ENCODE measurements at regions not wholly inside any gene's neighbourhood (a gene's known extent, or its start where the extent isn't known, plus 50 kb on each side); places are given as distances from the start of the nearest gene placed in this dataset.

GRCh38 chr7:79681454-79681853, 228.0 kb upstream of the MAGI2 start:
- Histone ChIP-seq H3K36me3 (ENCODE audit: control insufficient read depth in 2 of 3, insufficient read depth in 3 of 3, low read length in 3 of 3) (no peaks in the 10 kb centered on the region), H3K9me3 (ENCODE audit: control insufficient read depth in 2 of 3, insufficient read depth in 1 of 3, low read length in 3 of 3) (no peaks in the 10 kb centered on the region), H3K9ac (ENCODE audit: low read length in 3 of 3) (no peak overlapping the region), H3K4me1 (ENCODE audit: control insufficient read depth in 2 of 3, insufficient read depth in 2 of 3, low read depth in 1 of 3, low read length in 3 of 3) (no peaks in the 10 kb centered on the region), H3K27me3 (ENCODE audit: control insufficient read depth, insufficient read depth, low read length) (no peaks in the 10 kb centered on the region), H3K27ac (ENCODE audit: low read depth in 2 of 2, low read length in 2 of 2) (no peak overlapping the region), H3K4me3 (ENCODE audit: low read length in 3 of 3) (no peak overlapping the region)
- DNase-seq: no peak
- TF ChIP-seq, protein P1, sequence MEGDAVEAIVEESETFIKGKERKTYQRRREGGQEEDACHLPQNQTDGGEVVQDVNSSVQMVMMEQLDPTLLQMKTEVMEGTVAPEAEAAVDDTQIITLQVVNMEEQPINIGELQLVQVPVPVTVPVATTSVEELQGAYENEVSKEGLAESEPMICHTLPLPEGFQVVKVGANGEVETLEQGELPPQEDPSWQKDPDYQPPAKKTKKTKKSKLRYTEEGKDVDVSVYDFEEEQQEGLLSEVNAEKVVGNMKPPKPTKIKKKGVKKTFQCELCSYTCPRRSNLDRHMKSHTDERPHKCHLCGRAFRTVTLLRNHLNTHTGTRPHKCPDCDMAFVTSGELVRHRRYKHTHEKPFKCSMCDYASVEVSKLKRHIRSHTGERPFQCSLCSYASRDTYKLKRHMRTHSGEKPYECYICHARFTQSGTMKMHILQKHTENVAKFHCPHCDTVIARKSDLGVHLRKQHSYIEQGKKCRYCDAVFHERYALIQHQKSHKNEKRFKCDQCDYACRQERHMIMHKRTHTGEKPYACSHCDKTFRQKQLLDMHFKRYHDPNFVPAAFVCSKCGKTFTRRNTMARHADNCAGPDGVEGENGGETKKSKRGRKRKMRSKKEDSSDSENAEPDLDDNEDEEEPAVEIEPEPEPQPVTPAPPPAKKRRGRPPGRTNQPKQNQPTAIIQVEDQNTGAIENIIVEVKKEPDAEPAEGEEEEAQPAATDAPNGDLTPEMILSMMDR (IDR thresholded peaks at IDR 0.05; ENCODE audit: borderline replicate concordance, extremely low read depth, insufficient read depth): no peak
- FAIRE-seq: no peak
- intact Hi-C loops (cut with DNase I): no loop called here

- Histone ChIP-seq H3K36me3 (ENCODE audit: control insufficient read depth in 2 of 3, insufficient read depth in 3 of 3, low read length in 3 of 3) (no peaks in the 10 kb centered on the region), H3K9ac (ENCODE audit: low read length in 3 of 3) (no peak overlapping the region), H3K4me1 (ENCODE audit: control insufficient read depth in 2 of 3, insufficient read depth in 2 of 3, low read depth in 1 of 3, low read length in 3 of 3) (no peaks in the 10 kb centered on the region), H3K9me3 (ENCODE audit: control insufficient read depth in 2 of 3, insufficient read depth in 1 of 3, low read length in 3 of 3) (no peaks in the 10 kb centered on the region), H3K4me3 (ENCODE audit: low read length in 3 of 3) (no peak overlapping the region), H3K27me3 (ENCODE audit: control insufficient read depth, insufficient read depth, low read length) (no peaks in the 10 kb centered on the region), H3K27ac (ENCODE audit: low read depth in 2 of 2, low read length in 2 of 2) (no peak overlapping the region)
- no peak for FAIRE-seq
- no peak for DNase-seq
- intact Hi-C loops (cut with DNase I): no loop called here
- TF ChIP-seq, protein P1 (IDR thresholded peaks at IDR 0.05; ENCODE audit: borderline replicate concordance, extremely low read depth, insufficient read depth): no peak
Observed at GRCh38 chr7:79673969-79674368, 220.5 kb upstream of the MAGI2 start.

GRCh38 chr7:79673421-79673820, 220.0 kb upstream of the MAGI2 start:
- intact Hi-C loops (cut with DNase I): no loop called here
- TF ChIP-seq, protein P1 (IDR thresholded peaks at IDR 0.05; ENCODE audit: borderline replicate concordance, extremely low read depth, insufficient read depth): no peak
- no peak for FAIRE-seq

GRCh38 chr7:79668292-79668691, 214.8 kb upstream of the MAGI2 start:
- H3K27ac ChIP-seq (ENCODE audit: low read depth in 2 of 2, low read length in 2 of 2): no peak overlapping the region
- H3K9ac ChIP-seq (ENCODE audit: low read length in 3 of 3): no peak overlapping the region
- no peak for DNase-seq
- TF ChIP-seq, protein P1 (IDR thresholded peaks at IDR 0.05; ENCODE audit: borderline replicate concordance, extremely low read depth, insufficient read depth): no peak
- no peaks in the 10 kb centered on the region for H3K36me3 ChIP-seq (ENCODE audit: control insufficient read depth in 2 of 3, insufficient read depth in 3 of 3, low read length in 3 of 3)
- H3K4me3 ChIP-seq (ENCODE audit: low read length in 3 of 3): no peak overlapping the region
- intact Hi-C loops (cut with DNase I): no loop called here
- no peak for FAIRE-seq
- no peaks in the 10 kb centered on the region for H3K9me3 ChIP-seq (ENCODE audit: control insufficient read depth in 2 of 3, insufficient read depth in 1 of 3, low read length in 3 of 3)
- no peaks in the 10 kb centered on the region for H3K4me1 ChIP-seq (ENCODE audit: control insufficient read depth in 2 of 3, insufficient read depth in 2 of 3, low read depth in 1 of 3, low read length in 3 of 3)
- H3K27me3 ChIP-seq (ENCODE audit: control insufficient read depth, insufficient read depth, low read length): no peaks in the 10 kb centered on the region

More at GRCh38 chr7:79673421-79673820, 220.0 kb upstream of the MAGI2 start:
- no peak overlapping the region for H3K27ac ChIP-seq (ENCODE audit: low read depth in 2 of 2, low read length in 2 of 2)
- H3K9ac ChIP-seq (ENCODE audit: low read length in 3 of 3): no peak overlapping the region
- H3K36me3 ChIP-seq (ENCODE audit: control insufficient read depth in 2 of 3, insufficient read depth in 3 of 3, low read length in 3 of 3): no peaks in the 10 kb centered on the region
- no peak overlapping the region for H3K4me3 ChIP-seq (ENCODE audit: low read length in 3 of 3)
- no peaks in the 10 kb centered on the region for H3K4me1 ChIP-seq (ENCODE audit: control insufficient read depth in 2 of 3, insufficient read depth in 2 of 3, low read depth in 1 of 3, low read length in 3 of 3)
- H3K9me3 ChIP-seq (ENCODE audit: control insufficient read depth in 2 of 3, insufficient read depth in 1 of 3, low read length in 3 of 3): no peaks in the 10 kb centered on the region
- DNase-seq: no peak
- no peaks in the 10 kb centered on the region for H3K27me3 ChIP-seq (ENCODE audit: control insufficient read depth, insufficient read depth, low read length)
